Neural cell (in vitro differentiated cells): ENCODE measurements at regions not wholly inside any gene's neighbourhood (a gene's known extent, or its start where the extent isn't known, plus 50 kb on each side); places are given as distances from the start of the nearest gene placed in this dataset.

Source experiments
- CTCF ChIP-seq: fragments of 450-650 bp; IDR thresholded peaks from 2 replicates; pipeline ENCODE4 v1.5.1; 2014; ENCODE audit warnings: antibody characterized with exemption, mild to moderate bottlenecking, moderate library complexity; ENCODE audit not compliant: poor library complexity, severe bottlenecking
- EP300 ChIP-seq: fragments of 450-650 bp; conservative IDR thresholded peaks from 2 replicates; pipeline ENCODE4 v1.6.1; 2014; ENCODE audit warnings: antibody characterized with exemption, mild to moderate bottlenecking, moderate library complexity; ENCODE audit not compliant: poor library complexity, severe bottlenecking
- EZH2 ChIP-seq: fragments of 200-600, 300-800 bp; shearing (Covaris generic), sonication (generic); IDR thresholded peaks from 2 replicates; pipeline ENCODE4 v1.6.1; 2014; ENCODE audit warnings: antibody characterized with exemption, low read length, borderline replicate concordance, mild to moderate bottlenecking; ENCODE audit not compliant: insufficient read depth, poor library complexity, severe bottlenecking
- MXI1 ChIP-seq: fragments of 450-650 bp; conservative IDR thresholded peaks from 2 replicates; pipeline ENCODE4 v1.6.1; 2014; ENCODE audit warnings: antibody characterized with exemption, mild to moderate bottlenecking; ENCODE audit not compliant: poor library complexity, severe bottlenecking
- POLR2AphosphoS5 ChIP-seq: IDR thresholded peaks from 2 replicates; pipeline ENCODE4 v1.6.1; 2012
- RAD21 ChIP-seq: fragments of 450-650 bp; conservative IDR thresholded peaks from 2 replicates; pipeline ENCODE4 v1.6.1; 2014; ENCODE audit warnings: antibody characterized with exemption, mild to moderate bottlenecking, moderate library complexity
- REST ChIP-seq: IDR thresholded peaks from 2 replicates; pipeline ENCODE4 v1.6.1; 2012; ENCODE audit warnings: borderline replicate concordance
- SMC3 ChIP-seq: fragments of 450-650 bp; conservative IDR thresholded peaks from 2 replicates; pipeline ENCODE4 v1.6.1; 2014; ENCODE audit warnings: antibody characterized with exemption, mild to moderate bottlenecking, moderate library complexity; ENCODE audit not compliant: poor library complexity

GRCh38 chr18:73292156-73292555, 424.4 kb upstream of the NETO1 start:
- TF ChIP-seq POLR2AphosphoS5 (no peak), CTCF (no peak), SMC3 (no peak), RAD21 (no peak), EZH2 (no peak), REST (no peak), MXI1 (no peak), EP300 (no peak)
